ENCODE measurements at regions not wholly inside any gene's neighbourhood (a gene's known extent, or its start where the extent isn't known, plus 50 kb on each side); places are given as distances from the start of the nearest gene placed in this dataset.
"Not testable (repeated sequence)": the region's sequence is repeated elsewhere in the genome, so short reads cannot be mapped to it uniquely, and the experiment has no call there.

- Mint-ChIP-seq H3K4me1 (no peaks in the 10 kb centered on the region), H3K4me3 (no peak overlapping the region), H3K36me3 (no peaks in the 10 kb centered on the region), H3K9me3 (peaks cover 0 to 2% (median 0%) of the 10 kb centered on the region in 7 donors), H3K27ac (peak overlapping the region in 1 of 6 donors; percentile 62), H3K27me3 (peaks cover 8 to 38% (median 14%) of the 10 kb centered on the region in 3 donors)
- ATAC-seq (ENCODE audit: low read depth in 2 of 2), result no peak
- DNase-seq, result no peak
Observed at GRCh38 chr2:109681633-109682380, 67.6 kb downstream of the SOWAHC start.

- peaks cover 3 to 28% (median 5%) of the 10 kb centered on the region in 3 donors for H3K27me3 Mint-ChIP-seq
- no peak overlapping the region for H3K27ac Mint-ChIP-seq
- ATAC-seq (ENCODE audit: low read depth in 2 of 2) (no peak), DNase-seq (no peak)
- H3K36me3 Mint-ChIP-seq, result no peaks in the 10 kb centered on the region
- peak overlapping the region in 1 of 8 donors; percentile 9 for H3K4me3 Mint-ChIP-seq
- no peaks in the 10 kb centered on the region for H3K4me1 Mint-ChIP-seq
- peaks cover 0 to 2% (median 0%) of the 10 kb centered on the region in 7 donors for H3K9me3 Mint-ChIP-seq
Observed at GRCh38 chr2:109683452-109683851, 69.3 kb downstream of the SOWAHC start.

GRCh38 chr2:109685453-109685852 lies 71.3 kb downstream of the SOWAHC start:
- Mint-ChIP-seq H3K36me3 (no peaks in the 10 kb centered on the region), H3K27ac (peak overlapping the region in 1 of 6 donors; percentile 55), H3K4me1 (peaks cover 0 to 4% (median 0%) of the 10 kb centered on the region in 3 donors), H3K4me3 (no peak overlapping the region), H3K9me3 (peaks cover 0 to 4% (median 0%) of the 10 kb centered on the region in 7 donors), H3K27me3 (peaks cover 0 to 28% (median 5%) of the 10 kb centered on the region in 3 donors)
- no peak for DNase-seq
- ATAC-seq (ENCODE audit: low read depth in 2 of 2), result no peak

GRCh38 chr2:109686921-109687320 lies 72.8 kb downstream of the SOWAHC start:
- peaks cover 0 to 17% (median 5%) of the 10 kb centered on the region in 3 donors for H3K27me3 Mint-ChIP-seq
- H3K4me1 Mint-ChIP-seq, result peaks cover 0 to 4% (median 0%) of the 10 kb centered on the region in 3 donors
- H3K9me3 Mint-ChIP-seq, result peaks cover 0 to 4% (median 0%) of the 10 kb centered on the region in 7 donors
- H3K4me3 Mint-ChIP-seq, result no peak overlapping the region
- ATAC-seq (ENCODE audit: low read depth in 2 of 2), result no peak
- no peak for DNase-seq
- H3K27ac Mint-ChIP-seq, result no peak overlapping the region
- H3K36me3 Mint-ChIP-seq, result no peaks in the 10 kb centered on the region

- H3K9me3 Mint-ChIP-seq, result peaks cover 0 to 4% (median 0%) of the 10 kb centered on the region in 7 donors
- H3K4me1 Mint-ChIP-seq, result peaks cover 0 to 4% (median 0%) of the 10 kb centered on the region in 3 donors
- H3K4me3 Mint-ChIP-seq, result no peak overlapping the region
- no peaks in the 10 kb centered on the region for H3K36me3 Mint-ChIP-seq
- DNase-seq (no peak), ATAC-seq (ENCODE audit: low read depth in 2 of 2) (no peak)
- H3K27me3 Mint-ChIP-seq, result peaks cover 0 to 16% (median 5%) of the 10 kb centered on the region in 3 donors
- no peak overlapping the region for H3K27ac Mint-ChIP-seq
Observed at GRCh38 chr2:109689182-109689930, 75.2 kb downstream of the SOWAHC start.

- Mint-ChIP-seq H3K4me1 (peaks cover 0 to 4% (median 0%) of the 10 kb centered on the region in 3 donors), H3K4me3 (no peak overlapping the region), H3K27ac (no peak overlapping the region), H3K27me3 (peaks cover 0 to 16% (median 7%) of the 10 kb centered on the region in 3 donors), H3K36me3 (no peaks in the 10 kb centered on the region), H3K9me3 (peaks cover 0 to 4% (median 0%) of the 10 kb centered on the region in 7 donors)
- no peak for ATAC-seq (ENCODE audit: low read depth in 2 of 2)
- DNase-seq, result no peak
Observed at GRCh38 chr2:109689973-109690372, 75.8 kb downstream of the SOWAHC start.

GRCh38 chr2:109690457-109690821 lies 76.3 kb downstream of the SOWAHC start:
- Mint-ChIP-seq H3K27me3 (peaks cover 0 to 13% (median 10%) of the 10 kb centered on the region in 3 donors), H3K36me3 (no peaks in the 10 kb centered on the region), H3K27ac (no peak overlapping the region), H3K4me3 (no peak overlapping the region), H3K4me1 (peaks cover 0 to 4% (median 0%) of the 10 kb centered on the region in 3 donors), H3K9me3 (peaks cover 0 to 4% (median 0%) of the 10 kb centered on the region in 7 donors)
- ATAC-seq (ENCODE audit: low read depth in 2 of 2) (no peak), DNase-seq (no peak)

GRCh38 chr2:109690822-109691541 lies 76.8 kb downstream of the SOWAHC start:
- H3K27ac Mint-ChIP-seq, result peak overlapping the region in 1 of 6 donors; percentile 15
- no peak overlapping the region for H3K4me3 Mint-ChIP-seq
- H3K36me3 Mint-ChIP-seq, result no peaks in the 10 kb centered on the region
- DNase-seq, result no peak
- peaks cover 0 to 4% (median 0%) of the 10 kb centered on the region in 7 donors for H3K9me3 Mint-ChIP-seq
- H3K27me3 Mint-ChIP-seq, result peaks cover 0 to 8% (median 6%) of the 10 kb centered on the region in 3 donors
- peaks cover 0 to 4% (median 0%) of the 10 kb centered on the region in 3 donors for H3K4me1 Mint-ChIP-seq
- no peak for ATAC-seq (ENCODE audit: low read depth in 2 of 2)

- DNase-seq, result no peak
- Mint-ChIP-seq H3K27me3 (peaks cover 0 to 7% (median 6%) of the 10 kb centered on the region in 3 donors), H3K36me3 (no peaks in the 10 kb centered on the region), H3K4me1 (peaks cover 0 to 4% (median 0%) of the 10 kb centered on the region in 3 donors), H3K27ac (no peak overlapping the region), H3K9me3 (peaks cover 0 to 4% (median 0%) of the 10 kb centered on the region in 7 donors), H3K4me3 (no peak overlapping the region)
- ATAC-seq (ENCODE audit: low read depth in 2 of 2), result no peak
Observed at GRCh38 chr2:109692013-109692743, 78.0 kb downstream of the SOWAHC start.

GRCh38 chr2:109692831-109693230 lies 78.7 kb downstream of the SOWAHC start:
- H3K4me3 Mint-ChIP-seq; ATAC-seq (ENCODE audit: low read depth in 2 of 2); DNase-seq; H3K9me3 Mint-ChIP-seq; H3K27ac Mint-ChIP-seq; H3K27me3 Mint-ChIP-seq; H3K4me1 Mint-ChIP-seq; H3K36me3 Mint-ChIP-seq: not testable (repeated sequence)

GRCh38 chr2:109693292-109693691 lies 79.1 kb downstream of the SOWAHC start:
- H3K27ac Mint-ChIP-seq, result peak overlapping the region in 1 of 6 donors; percentile 81
- H3K4me3 Mint-ChIP-seq; ATAC-seq (ENCODE audit: low read depth in 2 of 2); H3K36me3 Mint-ChIP-seq; H3K9me3 Mint-ChIP-seq; DNase-seq; H3K4me1 Mint-ChIP-seq; H3K27me3 Mint-ChIP-seq: not testable (repeated sequence)

GRCh38 chr2:109694190-109694589 lies 80.0 kb downstream of the SOWAHC start:
- no peak for ATAC-seq (ENCODE audit: low read depth in 2 of 2)
- Mint-ChIP-seq H3K9me3 (no peaks in the 10 kb centered on the region), H3K27me3 (peaks cover 0 to 6% (median 0%) of the 10 kb centered on the region in 3 donors), H3K36me3 (no peaks in the 10 kb centered on the region), H3K4me3 (no peak overlapping the region), H3K27ac (no peak overlapping the region), H3K4me1 (no peaks in the 10 kb centered on the region)
- no peak for DNase-seq

- DNase-seq (no peak), ATAC-seq (ENCODE audit: low read depth in 2 of 2) (no peak)
- no peak overlapping the region for H3K27ac Mint-ChIP-seq
- H3K4me3 Mint-ChIP-seq, result no peak overlapping the region
- H3K27me3 Mint-ChIP-seq, result peaks cover 4 to 11% (median 10%) of the 10 kb centered on the region in 3 donors
- H3K4me1 Mint-ChIP-seq, result no peaks in the 10 kb centered on the region
- H3K36me3 Mint-ChIP-seq, result no peaks in the 10 kb centered on the region
- no peaks in the 10 kb centered on the region for H3K9me3 Mint-ChIP-seq
Observed at GRCh38 chr2:109695290-109695689, 81.1 kb downstream of the SOWAHC start.

All from naive B cell (primary cell).